ENCODE measurements at regions not wholly inside any gene's neighbourhood (a gene's known extent, or its start where the extent isn't known, plus 50 kb on each side); places are given as distances from the start of the nearest gene placed in this dataset.

DNA sequence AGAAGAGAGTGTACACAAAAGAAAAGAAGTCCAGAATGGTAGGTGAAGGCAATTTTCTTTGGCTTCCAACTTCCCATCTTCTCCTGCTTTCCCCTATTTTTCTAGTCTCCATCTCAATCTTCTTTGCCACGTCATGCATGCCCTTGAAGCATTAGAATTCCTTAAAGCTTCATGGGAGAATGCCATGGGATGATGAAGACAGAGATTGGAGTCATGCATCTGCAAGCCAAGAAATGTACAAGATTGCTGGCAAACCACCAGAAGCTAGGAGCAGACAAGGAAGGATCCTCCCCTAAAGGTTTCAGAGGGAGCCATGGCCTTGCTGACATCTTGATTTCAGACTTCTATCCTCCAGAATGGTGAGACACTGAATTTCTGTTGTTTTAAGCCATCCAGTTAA lies 305.9 kb downstream of the HRH4 start:
- TF ChIP-seq, protein P1, sequence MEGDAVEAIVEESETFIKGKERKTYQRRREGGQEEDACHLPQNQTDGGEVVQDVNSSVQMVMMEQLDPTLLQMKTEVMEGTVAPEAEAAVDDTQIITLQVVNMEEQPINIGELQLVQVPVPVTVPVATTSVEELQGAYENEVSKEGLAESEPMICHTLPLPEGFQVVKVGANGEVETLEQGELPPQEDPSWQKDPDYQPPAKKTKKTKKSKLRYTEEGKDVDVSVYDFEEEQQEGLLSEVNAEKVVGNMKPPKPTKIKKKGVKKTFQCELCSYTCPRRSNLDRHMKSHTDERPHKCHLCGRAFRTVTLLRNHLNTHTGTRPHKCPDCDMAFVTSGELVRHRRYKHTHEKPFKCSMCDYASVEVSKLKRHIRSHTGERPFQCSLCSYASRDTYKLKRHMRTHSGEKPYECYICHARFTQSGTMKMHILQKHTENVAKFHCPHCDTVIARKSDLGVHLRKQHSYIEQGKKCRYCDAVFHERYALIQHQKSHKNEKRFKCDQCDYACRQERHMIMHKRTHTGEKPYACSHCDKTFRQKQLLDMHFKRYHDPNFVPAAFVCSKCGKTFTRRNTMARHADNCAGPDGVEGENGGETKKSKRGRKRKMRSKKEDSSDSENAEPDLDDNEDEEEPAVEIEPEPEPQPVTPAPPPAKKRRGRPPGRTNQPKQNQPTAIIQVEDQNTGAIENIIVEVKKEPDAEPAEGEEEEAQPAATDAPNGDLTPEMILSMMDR (IDR thresholded peaks at IDR 0.05): no peak
- Histone ChIP-seq H3K9me3 (no peaks in the 10 kb centered on the region), H3K36me3 (no peaks in the 10 kb centered on the region), H3K27me3 (no peaks in the 10 kb centered on the region), H3K27ac (no peak overlapping the region), H3K4me3 (ENCODE audit: low read depth in 1 of 2, low read length in 1 of 2) (no peak overlapping the region), H3K4me1 (ENCODE audit: control insufficient read depth in 1 of 2, insufficient read depth in 1 of 2, low read depth in 1 of 2, low read length in 1 of 2) (no peaks in the 10 kb centered on the region)

DNA sequence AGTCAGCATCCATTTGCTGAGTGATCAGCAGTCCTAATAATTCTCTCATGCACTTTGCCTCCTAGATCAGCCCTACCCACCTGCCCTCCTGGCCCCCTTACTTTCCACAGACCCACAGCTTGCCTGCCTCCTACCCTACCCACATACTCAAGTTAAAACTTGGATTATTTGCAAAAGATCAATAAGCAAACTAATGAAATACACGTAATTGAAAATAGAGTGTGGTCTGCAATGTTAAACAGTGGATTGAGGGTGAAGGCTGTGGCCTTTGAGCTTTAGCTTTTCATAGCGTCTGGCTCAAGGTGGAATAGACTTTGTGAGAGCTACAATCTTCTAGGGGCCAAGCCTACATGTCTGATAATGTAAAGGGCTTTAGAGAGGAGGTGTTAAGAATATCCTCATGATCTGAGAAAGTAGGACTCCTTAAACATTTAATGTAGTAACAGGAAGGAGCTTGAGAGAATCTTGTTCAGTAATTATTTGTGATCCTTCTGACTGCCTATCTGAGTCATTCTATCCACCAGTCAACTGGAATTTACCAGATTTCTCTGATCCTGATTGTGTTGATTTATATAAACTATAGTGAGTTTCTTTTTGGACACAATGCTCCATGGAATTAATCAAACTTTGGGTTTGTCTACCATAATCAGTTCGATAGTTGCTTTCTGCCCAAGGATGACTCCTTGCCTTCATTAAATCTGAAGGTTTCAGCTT lies 310.0 kb downstream of the HRH4 start:
- Histone ChIP-seq H3K4me3 (ENCODE audit: low read depth in 1 of 2, low read length in 1 of 2) (no peak overlapping the region), H3K36me3 (no peaks in the 10 kb centered on the region), H3K9me3 (no peaks in the 10 kb centered on the region), H3K4me1 (ENCODE audit: control insufficient read depth in 1 of 2, insufficient read depth in 1 of 2, low read depth in 1 of 2, low read length in 1 of 2) (no peaks in the 10 kb centered on the region), H3K27ac (no peak overlapping the region), H3K27me3 (no peaks in the 10 kb centered on the region)
- TF ChIP-seq, protein P1 (IDR thresholded peaks at IDR 0.05): no peak

DNA sequence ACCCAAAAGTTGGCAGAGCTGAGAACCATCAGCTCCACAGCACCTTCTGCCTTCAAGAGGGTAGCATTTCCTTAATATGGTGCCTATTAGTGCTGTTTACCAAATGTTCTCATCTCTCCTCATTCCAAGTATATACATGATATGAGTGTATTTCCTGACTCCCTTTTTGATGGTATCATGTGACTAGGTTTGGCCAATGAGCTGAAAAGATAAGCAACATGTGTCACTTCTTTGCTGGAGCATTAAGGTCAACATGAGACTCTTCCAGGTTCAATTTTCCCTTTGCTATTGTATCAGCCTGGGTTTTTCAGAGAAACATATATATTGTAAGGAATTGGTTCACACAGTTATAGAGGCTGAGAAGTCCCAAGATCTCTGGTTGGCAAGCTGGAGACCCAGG lies 310.9 kb downstream of the HRH4 start:
- no peaks in the 10 kb centered on the region for H3K36me3 ChIP-seq
- TF ChIP-seq, protein P1 (IDR thresholded peaks at IDR 0.05): no peak
- H3K9me3 ChIP-seq: no peaks in the 10 kb centered on the region
- H3K27me3 ChIP-seq: no peaks in the 10 kb centered on the region
- H3K4me3 ChIP-seq (ENCODE audit: low read depth in 1 of 2, low read length in 1 of 2): no peak overlapping the region
- H3K4me1 ChIP-seq (ENCODE audit: control insufficient read depth in 1 of 2, insufficient read depth in 1 of 2, low read depth in 1 of 2, low read length in 1 of 2): no peaks in the 10 kb centered on the region
- H3K27ac ChIP-seq: no peak overlapping the region

DNA sequence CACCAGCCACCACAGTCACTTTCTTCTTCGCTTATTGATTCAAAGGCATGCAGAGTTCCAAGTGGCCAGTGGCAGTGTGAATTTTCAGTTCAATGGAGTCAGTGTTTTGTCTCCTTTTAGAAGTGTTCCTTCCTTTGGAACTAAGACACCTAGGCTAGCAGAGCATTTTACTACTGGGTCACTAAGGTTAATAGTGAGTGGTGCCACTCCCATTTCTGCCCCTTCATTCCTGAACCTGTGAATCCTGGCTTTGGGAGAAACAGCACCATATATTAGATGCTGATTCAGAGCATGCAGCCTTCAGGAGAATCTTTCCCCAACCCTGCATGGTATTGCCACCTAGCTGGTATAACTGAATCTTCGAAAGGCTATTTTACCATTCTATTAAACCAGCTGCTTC lies 312.7 kb downstream of the HRH4 start:
- Histone ChIP-seq H3K4me3 (ENCODE audit: low read depth in 1 of 2, low read length in 1 of 2) (no peak overlapping the region), H3K27me3 (no peaks in the 10 kb centered on the region), H3K36me3 (no peaks in the 10 kb centered on the region), H3K9me3 (no peaks in the 10 kb centered on the region), H3K4me1 (ENCODE audit: control insufficient read depth in 1 of 2, insufficient read depth in 1 of 2, low read depth in 1 of 2, low read length in 1 of 2) (no peaks in the 10 kb centered on the region), H3K27ac (no peak overlapping the region)
- TF ChIP-seq, protein P1 (IDR thresholded peaks at IDR 0.05): no peak

DNA sequence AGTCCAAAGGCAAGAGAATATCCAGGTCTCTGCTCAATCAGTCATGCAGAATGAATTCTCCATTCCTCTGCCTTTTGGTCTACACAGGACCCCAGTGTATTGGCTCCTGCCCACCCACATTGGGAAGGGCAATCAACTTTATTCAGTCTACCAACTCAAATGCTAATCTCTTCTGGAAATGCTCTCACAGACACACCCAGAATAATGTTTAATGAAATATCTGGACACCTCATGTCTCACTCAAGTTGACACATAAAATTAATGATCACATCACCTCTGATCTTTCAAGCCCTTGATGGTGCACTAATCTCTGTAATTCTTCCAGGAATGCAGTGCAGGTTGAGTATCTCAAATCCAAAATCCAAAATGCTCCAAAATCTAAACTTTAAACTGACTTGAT lies 315.6 kb downstream of the HRH4 start:
- no peak overlapping the region for H3K4me3 ChIP-seq (ENCODE audit: low read depth in 1 of 2, low read length in 1 of 2)
- TF ChIP-seq, protein P1 (IDR thresholded peaks at IDR 0.05): no peak
- no peaks in the 10 kb centered on the region for H3K4me1 ChIP-seq (ENCODE audit: control insufficient read depth in 1 of 2, insufficient read depth in 1 of 2, low read depth in 1 of 2, low read length in 1 of 2)
- no peaks in the 10 kb centered on the region for H3K9me3 ChIP-seq
- no peak overlapping the region for H3K27ac ChIP-seq
- no peaks in the 10 kb centered on the region for H3K36me3 ChIP-seq
- H3K27me3 ChIP-seq: no peaks in the 10 kb centered on the region

Data from neutrophil (primary cell).